Right lobe of liver (tissue), 4 donors: ENCODE measurements at regions not wholly inside any gene's neighbourhood (a gene's known extent, or its start where the extent isn't known, plus 50 kb on each side); places are given as distances from the start of the nearest gene placed in this dataset.

Source experiments
- POLR2A ChIP-seq: fragments of 450-650 bp; IDR thresholded peaks from one replicate; pipeline ENCODE4 v1.6.1; 2017; ENCODE audit warnings: antibody characterized with exemption, mild to moderate bottlenecking
- TF ChIP-seq, protein P1 (sequence below), 4 donors: fragments of 200-600 bp in 3 of 4; fragments of 450-650 bp in 1 of 4; IDR thresholded peaks; one replicate each; pipeline versions ENCODE4 v1.5.1 to v1.8.0; 2016 to 2022; ENCODE audit warnings: antibody characterized with exemption in 4 of 4, mild to moderate bottlenecking in 2 of 4
- donor health status: DM: no; HTN: no; CAD: no.
- donor health status: DM: no; HTN: no; CAD: no.
- donor health status: DM: no; HTN: yes; CAD: no.

DNA sequence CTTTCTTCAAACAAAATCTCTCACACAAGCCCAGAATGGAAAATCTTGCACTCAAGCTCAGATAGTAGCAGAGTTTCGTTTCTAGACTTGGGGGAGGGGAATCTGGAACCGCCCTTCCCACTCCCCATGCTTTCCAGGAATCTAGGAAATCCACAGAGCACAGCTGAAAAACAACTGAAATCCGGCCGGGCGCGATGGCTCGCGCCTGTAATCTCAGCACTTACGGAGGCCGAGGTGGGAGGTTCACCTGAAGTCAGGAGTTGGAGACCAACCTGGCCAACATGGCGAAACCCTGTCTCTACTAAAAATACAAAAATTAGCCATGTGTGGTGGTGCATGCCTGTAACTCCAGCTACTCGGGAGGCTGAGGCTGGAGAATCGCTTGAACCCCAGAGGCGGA, 127.3 kb upstream of the SLC34A2 start:
- TF ChIP-seq POLR2A, result no peak
- TF ChIP-seq, protein P1, sequence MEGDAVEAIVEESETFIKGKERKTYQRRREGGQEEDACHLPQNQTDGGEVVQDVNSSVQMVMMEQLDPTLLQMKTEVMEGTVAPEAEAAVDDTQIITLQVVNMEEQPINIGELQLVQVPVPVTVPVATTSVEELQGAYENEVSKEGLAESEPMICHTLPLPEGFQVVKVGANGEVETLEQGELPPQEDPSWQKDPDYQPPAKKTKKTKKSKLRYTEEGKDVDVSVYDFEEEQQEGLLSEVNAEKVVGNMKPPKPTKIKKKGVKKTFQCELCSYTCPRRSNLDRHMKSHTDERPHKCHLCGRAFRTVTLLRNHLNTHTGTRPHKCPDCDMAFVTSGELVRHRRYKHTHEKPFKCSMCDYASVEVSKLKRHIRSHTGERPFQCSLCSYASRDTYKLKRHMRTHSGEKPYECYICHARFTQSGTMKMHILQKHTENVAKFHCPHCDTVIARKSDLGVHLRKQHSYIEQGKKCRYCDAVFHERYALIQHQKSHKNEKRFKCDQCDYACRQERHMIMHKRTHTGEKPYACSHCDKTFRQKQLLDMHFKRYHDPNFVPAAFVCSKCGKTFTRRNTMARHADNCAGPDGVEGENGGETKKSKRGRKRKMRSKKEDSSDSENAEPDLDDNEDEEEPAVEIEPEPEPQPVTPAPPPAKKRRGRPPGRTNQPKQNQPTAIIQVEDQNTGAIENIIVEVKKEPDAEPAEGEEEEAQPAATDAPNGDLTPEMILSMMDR (IDR thresholded peaks at IDR 0.05), result no peak
